ENCODE measurements at regions not wholly inside any gene's neighbourhood (a gene's known extent, or its start where the extent isn't known, plus 50 kb on each side); places are given as distances from the start of the nearest gene placed in this dataset.

DNA sequence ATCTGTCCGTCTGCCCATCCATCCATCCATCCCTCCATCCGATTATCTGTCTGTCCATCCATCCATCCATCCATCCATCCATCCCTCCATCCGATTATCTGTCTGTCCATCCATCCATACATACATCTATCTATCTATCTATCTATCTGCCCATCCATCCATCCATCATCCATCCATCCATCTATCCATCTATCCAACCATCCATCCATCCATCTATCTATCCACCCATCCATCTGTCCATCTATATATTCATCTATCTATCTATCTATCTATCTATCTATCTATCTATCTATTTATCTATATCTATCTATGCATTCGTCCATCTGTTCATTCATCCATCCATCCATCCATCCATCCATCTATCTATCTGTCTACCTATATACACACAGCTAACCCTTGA lies 471.1 kb upstream of the ZNF507 start:
- H3K36me3 Mint-ChIP-seq (ENCODE audit: low read depth), result no peaks in the 10 kb centered on the region

DNA sequence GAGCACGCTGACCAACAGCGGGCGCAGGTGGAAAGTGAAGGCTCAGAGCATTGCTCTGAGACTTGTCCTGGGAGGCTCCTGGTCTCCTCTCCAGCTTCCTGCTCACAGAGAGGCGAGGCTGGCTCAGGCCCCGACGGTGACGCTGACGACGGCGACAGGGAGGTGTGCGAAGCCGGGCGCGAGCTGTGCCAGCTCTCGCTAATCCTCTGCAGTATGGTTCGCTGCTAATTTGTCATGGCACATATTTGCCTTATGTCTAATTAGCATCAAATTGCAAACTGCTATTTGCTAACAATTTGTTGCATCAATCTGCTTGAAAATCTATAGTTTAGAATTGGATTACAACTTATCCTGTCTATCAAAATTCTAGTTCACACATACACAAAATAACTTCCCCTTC lies 469.8 kb upstream of the ZNF507 start:
- no peak overlapping the region for H3K4me3 Mint-ChIP-seq
- TF ChIP-seq, protein P1, sequence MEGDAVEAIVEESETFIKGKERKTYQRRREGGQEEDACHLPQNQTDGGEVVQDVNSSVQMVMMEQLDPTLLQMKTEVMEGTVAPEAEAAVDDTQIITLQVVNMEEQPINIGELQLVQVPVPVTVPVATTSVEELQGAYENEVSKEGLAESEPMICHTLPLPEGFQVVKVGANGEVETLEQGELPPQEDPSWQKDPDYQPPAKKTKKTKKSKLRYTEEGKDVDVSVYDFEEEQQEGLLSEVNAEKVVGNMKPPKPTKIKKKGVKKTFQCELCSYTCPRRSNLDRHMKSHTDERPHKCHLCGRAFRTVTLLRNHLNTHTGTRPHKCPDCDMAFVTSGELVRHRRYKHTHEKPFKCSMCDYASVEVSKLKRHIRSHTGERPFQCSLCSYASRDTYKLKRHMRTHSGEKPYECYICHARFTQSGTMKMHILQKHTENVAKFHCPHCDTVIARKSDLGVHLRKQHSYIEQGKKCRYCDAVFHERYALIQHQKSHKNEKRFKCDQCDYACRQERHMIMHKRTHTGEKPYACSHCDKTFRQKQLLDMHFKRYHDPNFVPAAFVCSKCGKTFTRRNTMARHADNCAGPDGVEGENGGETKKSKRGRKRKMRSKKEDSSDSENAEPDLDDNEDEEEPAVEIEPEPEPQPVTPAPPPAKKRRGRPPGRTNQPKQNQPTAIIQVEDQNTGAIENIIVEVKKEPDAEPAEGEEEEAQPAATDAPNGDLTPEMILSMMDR (IDR thresholded peaks at IDR 0.05), result no peak
- DNase-seq, result no peak
- no peaks in the 10 kb centered on the region for H3K36me3 Mint-ChIP-seq (ENCODE audit: low read depth)
- H3K27me3 Mint-ChIP-seq (ENCODE audit: low read depth, poor library complexity), result peaks cover 6% of the 10 kb centered on the region
- no peak overlapping the region for H3K27ac Mint-ChIP-seq
- peaks cover 4% of the 10 kb centered on the region for H3K9me3 Mint-ChIP-seq
- H3K4me1 Mint-ChIP-seq, result no peaks in the 10 kb centered on the region

More for the DNA sequence above, 471.1 kb upstream of the ZNF507 start:
- H3K27ac Mint-ChIP-seq, result no peak overlapping the region
- peaks cover 4% of the 10 kb centered on the region for H3K9me3 Mint-ChIP-seq
- TF ChIP-seq, protein P1 (IDR thresholded peaks at IDR 0.05), result no peak
- H3K27me3 Mint-ChIP-seq (ENCODE audit: low read depth, poor library complexity), result peaks cover 6% of the 10 kb centered on the region
- no peak overlapping the region for H3K4me3 Mint-ChIP-seq
- no peak for DNase-seq
- no peaks in the 10 kb centered on the region for H3K4me1 Mint-ChIP-seq

DNA sequence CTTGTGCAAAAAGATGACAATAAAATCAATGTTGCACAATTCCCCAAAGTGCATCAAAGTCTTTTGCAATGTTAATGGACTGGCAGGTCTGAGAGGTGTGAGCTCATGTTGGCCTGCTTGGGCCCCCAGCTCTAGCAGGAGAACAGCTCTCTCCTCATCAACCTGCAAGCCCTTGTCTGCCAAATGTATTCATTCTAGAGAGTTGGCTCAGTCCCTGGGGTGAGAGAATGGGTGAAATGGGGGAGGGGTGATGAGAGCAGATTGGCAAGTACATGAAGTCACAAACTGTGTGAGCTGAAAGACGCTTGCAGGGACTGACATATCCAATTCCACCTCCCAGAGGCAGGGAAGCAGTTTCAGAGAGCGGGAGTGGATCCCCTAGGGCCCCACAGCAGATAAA lies 465.1 kb upstream of the ZNF507 start:
- no peak for DNase-seq
- no peaks in the 10 kb centered on the region for H3K9me3 Mint-ChIP-seq
- TF ChIP-seq, protein P1 (IDR thresholded peaks at IDR 0.05), result no peak
- H3K4me3 Mint-ChIP-seq, result no peak overlapping the region
- H3K27me3 Mint-ChIP-seq (ENCODE audit: low read depth, poor library complexity), result peaks cover 21% of the 10 kb centered on the region
- H3K27ac Mint-ChIP-seq, result no peak overlapping the region
- no peaks in the 10 kb centered on the region for H3K36me3 Mint-ChIP-seq (ENCODE audit: low read depth)
- H3K4me1 Mint-ChIP-seq, result peaks cover 14% of the 10 kb centered on the region

DNA sequence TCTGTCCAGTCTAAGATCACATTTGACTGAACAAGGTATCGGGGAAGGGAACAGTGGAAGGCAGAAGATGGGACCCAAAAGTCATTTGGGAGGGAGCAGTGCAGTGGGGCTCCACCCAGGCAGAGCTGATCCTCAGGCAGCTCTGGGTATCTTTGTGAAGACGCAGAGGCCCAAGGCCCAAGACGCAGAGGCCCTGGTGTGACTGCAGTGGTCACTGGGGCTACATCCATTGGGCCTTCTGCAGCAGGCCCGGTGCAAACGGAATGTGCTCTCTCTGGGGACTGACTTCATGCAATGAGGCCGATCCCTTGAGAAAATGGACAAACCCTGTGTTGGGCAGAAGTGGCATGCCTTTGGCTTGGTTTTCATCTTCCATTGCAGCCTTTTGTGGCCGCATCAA lies 463.4 kb upstream of the ZNF507 start:
- TF ChIP-seq, protein P1 (IDR thresholded peaks at IDR 0.05), result no peak
- no peak for DNase-seq
- H3K36me3 Mint-ChIP-seq (ENCODE audit: low read depth), result no peaks in the 10 kb centered on the region
- no peaks in the 10 kb centered on the region for H3K9me3 Mint-ChIP-seq
- H3K4me1 Mint-ChIP-seq, result peaks cover 14% of the 10 kb centered on the region
- H3K4me3 Mint-ChIP-seq, result no peak overlapping the region
- peaks cover 30% of the 10 kb centered on the region for H3K27me3 Mint-ChIP-seq (ENCODE audit: low read depth, poor library complexity)
- no peak overlapping the region for H3K27ac Mint-ChIP-seq

DNA sequence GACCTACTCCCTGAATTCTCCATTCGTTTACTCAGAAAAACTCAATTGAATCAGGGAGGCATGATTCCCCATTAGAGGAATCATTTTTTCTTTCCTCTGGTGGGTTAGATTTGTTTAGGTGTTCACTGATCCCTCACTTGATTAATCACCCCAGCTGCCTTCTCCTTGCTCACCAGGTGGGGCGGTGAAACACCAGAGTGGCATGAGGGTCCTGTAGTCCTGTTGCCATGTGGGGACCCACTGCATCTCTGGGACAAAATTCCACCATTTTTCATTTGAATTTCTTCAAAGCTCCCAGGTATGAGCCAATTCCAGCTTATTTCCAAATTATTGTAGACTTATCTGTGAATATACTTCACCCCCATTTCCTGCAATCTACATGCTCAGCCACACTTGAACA lies 462.7 kb upstream of the ZNF507 start:
- no peak for DNase-seq
- Mint-ChIP-seq H3K27ac (peak overlapping the region; percentile 19), H3K36me3 (ENCODE audit: low read depth) (no peaks in the 10 kb centered on the region), H3K27me3 (ENCODE audit: low read depth, poor library complexity) (peaks cover 35% of the 10 kb centered on the region), H3K4me3 (no peak overlapping the region), H3K9me3 (no peaks in the 10 kb centered on the region), H3K4me1 (peaks cover 14% of the 10 kb centered on the region)
- TF ChIP-seq, protein P1 (IDR thresholded peaks at IDR 0.05), result no peak

DNA sequence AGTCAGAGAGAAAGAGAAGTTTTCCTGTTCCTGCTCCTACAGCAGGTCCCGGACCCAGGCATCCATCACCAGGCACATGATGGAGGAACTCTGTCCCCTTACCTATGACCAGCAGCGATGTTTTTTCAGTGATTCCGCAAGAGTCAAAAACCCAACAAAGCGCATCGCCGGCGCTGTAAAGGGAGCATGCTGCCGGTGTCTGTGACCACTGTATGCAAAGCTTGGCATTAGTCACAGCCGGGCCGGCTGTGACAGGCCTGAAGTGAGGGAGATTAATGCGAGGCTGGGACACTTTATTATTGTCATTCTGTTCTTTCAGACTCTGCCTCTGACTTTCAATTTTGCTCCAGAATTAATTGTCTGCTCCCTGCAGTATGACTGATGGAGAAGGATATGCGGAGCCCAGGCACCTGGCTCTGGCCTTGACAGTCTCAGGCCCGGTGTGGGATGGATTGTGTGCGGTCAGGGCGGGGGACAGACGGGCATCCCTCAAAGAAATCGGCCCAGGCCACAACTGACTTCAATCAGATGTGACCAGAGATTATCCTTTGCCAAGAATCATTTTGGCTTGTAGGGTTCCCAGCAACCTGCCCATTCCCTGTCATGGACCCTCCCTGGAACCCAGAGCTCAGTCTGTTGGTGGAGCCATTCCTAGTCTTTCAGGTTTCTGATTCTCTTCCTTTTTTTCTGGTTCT lies 462.0 kb upstream of the ZNF507 start:
- Mint-ChIP-seq H3K4me3 (no peak overlapping the region), H3K27me3 (ENCODE audit: low read depth, poor library complexity) (peaks cover 33% of the 10 kb centered on the region), H3K9me3 (no peaks in the 10 kb centered on the region), H3K36me3 (ENCODE audit: low read depth) (no peaks in the 10 kb centered on the region), H3K4me1 (peaks cover 14% of the 10 kb centered on the region), H3K27ac (peak overlapping the region; percentile 19)
- TF ChIP-seq, protein P1 (IDR thresholded peaks at IDR 0.05), result no peak
- DNase-seq, result no peak

All from nephron progenitor cell (in vitro differentiated cells).